ENCODE measurements at regions not wholly inside any gene's neighbourhood (a gene's known extent, or its start where the extent isn't known, plus 50 kb on each side); places are given as distances from the start of the nearest gene placed in this dataset.
A peak's percentile ranks its signal among the peaks of the same experiment; 100 is the strongest.

DNA sequence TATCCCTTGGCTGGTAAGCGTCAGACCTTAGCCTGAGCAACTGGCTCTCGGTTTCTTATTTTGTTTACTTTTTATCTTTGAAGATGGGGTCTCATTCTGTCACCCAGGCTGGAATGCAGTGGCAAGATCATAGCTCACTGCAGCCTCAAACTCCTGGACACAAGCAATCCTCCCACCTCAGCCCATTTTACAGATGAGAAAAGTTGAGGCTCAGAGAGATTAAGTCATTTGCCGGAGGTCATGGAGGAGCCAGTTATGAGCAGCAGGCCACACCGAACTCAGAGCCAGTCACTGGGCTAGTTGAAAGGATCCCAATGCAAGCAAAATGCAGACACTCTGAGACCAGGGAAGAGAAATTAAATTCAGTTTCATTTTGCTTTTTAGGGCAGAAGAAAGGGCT is 293.6 kb downstream of the SHQ1 start:
- H3K56ac ChIP-seq (ENCODE audit: low read length) = no peak overlapping the region

DNA sequence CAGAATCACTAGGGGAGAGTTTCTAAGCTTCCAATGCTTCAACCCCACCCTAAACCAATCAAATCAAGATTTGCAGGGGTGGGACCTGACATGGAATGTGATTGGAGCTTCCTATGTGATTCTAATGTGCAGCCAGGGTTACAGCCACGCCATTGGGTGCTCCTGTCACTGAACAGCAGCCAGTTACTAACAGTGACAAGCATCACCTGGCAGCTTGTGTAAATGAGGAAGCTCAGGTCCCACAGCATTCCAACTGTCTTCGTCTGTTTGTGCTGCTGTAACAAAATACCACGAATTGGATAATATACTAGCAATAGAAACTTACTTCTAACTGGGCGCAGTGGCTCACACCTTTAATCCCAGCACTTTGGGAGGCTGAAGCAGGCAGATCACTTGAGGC is 294.9 kb downstream of the SHQ1 start:
- H4K5ac ChIP-seq (ENCODE audit: low read length) = no peak overlapping the region
- no peaks in the 10 kb centered on the region for H3K79me2 ChIP-seq (ENCODE audit: control insufficient read depth, insufficient read depth, low read length)
- no peak overlapping the region for H2BK5ac ChIP-seq (ENCODE audit: low read length)
- no peak overlapping the region for H3K18ac ChIP-seq (ENCODE audit: low read length)
- H3K4me3 ChIP-seq (ENCODE audit: low read length) = no peak overlapping the region
- no peak overlapping the region for H3K4ac ChIP-seq (ENCODE audit: low read depth, low read length)
- no peaks in the 10 kb centered on the region for H3K27me3 ChIP-seq (ENCODE audit: insufficient read depth, low read length, poor library complexity)
- no peak for DNase-seq
- no peaks in the 10 kb centered on the region for H3K36me3 ChIP-seq (ENCODE audit: control insufficient read depth, insufficient read depth, low read length)
- no peak overlapping the region for H2AK5ac ChIP-seq (ENCODE audit: low read length)
- no peak overlapping the region for H4K8ac ChIP-seq (ENCODE audit: low read depth, low read length)
- no peaks in the 10 kb centered on the region for H3K4me1 ChIP-seq (ENCODE audit: control insufficient read depth, low read depth, low read length)
- H2BK120ac ChIP-seq (ENCODE audit: low read depth, low read length) = no peak overlapping the region
- H3K23ac ChIP-seq (ENCODE audit: low read length) = no peak overlapping the region
- H3K9ac ChIP-seq (ENCODE audit: low read length) = no peak overlapping the region
- H3K56ac ChIP-seq (ENCODE audit: low read length) = no peak overlapping the region
- H3K4me2 ChIP-seq (ENCODE audit: low read length) = no peak overlapping the region
- H3K27ac ChIP-seq (ENCODE audit: low read depth, low read length) = no peak overlapping the region
- H2BK15ac ChIP-seq (replicated peaks; ENCODE audit: low read depth) = no peak overlapping the region
- WGBS (ENCODE audit: extremely low coverage, insufficient coverage, low lambda C conversion rate) = no CpG with 5 or more reads among the region's 4 CpGs
- H3K79me1 ChIP-seq (ENCODE audit: low read length) = no peaks in the 10 kb centered on the region

More for the DNA sequence above, 293.6 kb downstream of the SHQ1 start:
- Histone ChIP-seq H2BK120ac (ENCODE audit: low read depth, low read length) (no peak overlapping the region), H2BK5ac (ENCODE audit: low read length) (no peak overlapping the region), H3K79me2 (ENCODE audit: control insufficient read depth, insufficient read depth, low read length) (no peaks in the 10 kb centered on the region), H3K4ac (ENCODE audit: low read depth, low read length) (no peak overlapping the region), H3K79me1 (ENCODE audit: low read length) (no peaks in the 10 kb centered on the region), H3K4me1 (ENCODE audit: control insufficient read depth, low read depth, low read length) (no peaks in the 10 kb centered on the region), H3K9ac (ENCODE audit: low read length) (no peak overlapping the region), H4K8ac (ENCODE audit: low read depth, low read length) (no peak overlapping the region), H3K23ac (ENCODE audit: low read length) (no peak overlapping the region), H2AK5ac (ENCODE audit: low read length) (no peak overlapping the region), H2BK15ac (replicated peaks; ENCODE audit: low read depth) (no peak overlapping the region), H3K27me3 (ENCODE audit: insufficient read depth, low read length, poor library complexity) (no peaks in the 10 kb centered on the region), H3K27ac (ENCODE audit: low read depth, low read length) (no peak overlapping the region), H4K5ac (ENCODE audit: low read length) (no peak overlapping the region), H3K36me3 (ENCODE audit: control insufficient read depth, insufficient read depth, low read length) (no peaks in the 10 kb centered on the region), H3K4me3 (ENCODE audit: low read length) (no peak overlapping the region), H3K4me2 (ENCODE audit: low read length) (no peak overlapping the region), H3K18ac (ENCODE audit: low read length) (no peak overlapping the region)
- DNase-seq = no peak
- WGBS (ENCODE audit: extremely low coverage, insufficient coverage, low lambda C conversion rate) = no CpG with 5 or more reads among the region's 4 CpGs

DNA sequence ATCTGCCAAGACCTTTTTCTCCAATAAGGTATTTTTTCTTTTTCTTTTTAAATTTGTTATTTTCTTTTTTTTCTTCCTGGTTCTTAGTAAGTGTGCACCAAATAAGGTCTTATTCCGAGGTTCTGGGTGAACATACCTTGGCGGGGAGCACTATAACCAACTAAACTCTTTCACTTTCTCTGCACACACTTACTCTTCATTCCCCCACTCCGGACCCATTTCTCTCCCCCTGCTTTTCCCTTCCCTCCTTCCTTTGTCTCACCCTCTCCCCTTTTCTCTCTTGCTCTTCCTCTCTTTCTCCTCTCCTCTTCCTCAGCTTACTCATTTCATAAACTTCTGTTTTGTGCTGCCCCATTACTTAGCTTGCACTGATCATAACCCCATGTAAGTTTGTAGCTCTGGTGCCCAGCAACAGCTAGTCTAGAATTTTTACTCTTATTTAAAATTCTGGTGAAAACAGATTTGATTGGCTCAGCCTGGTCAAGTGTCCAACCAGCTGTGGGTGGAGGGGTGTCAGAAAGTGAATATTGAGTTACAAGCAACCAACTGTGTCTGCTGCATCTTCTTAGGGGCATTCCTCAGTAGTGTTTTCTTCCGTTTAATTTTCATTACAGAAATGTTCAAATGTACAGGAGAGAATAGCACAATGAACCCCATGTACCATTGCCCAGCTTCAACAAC is 297.5 kb downstream of the SHQ1 start:
- no peak overlapping the region for H2BK5ac ChIP-seq (ENCODE audit: low read length)
- H2AK5ac ChIP-seq (ENCODE audit: low read length) = no peak overlapping the region
- H3K9ac ChIP-seq (ENCODE audit: low read length) = no peak overlapping the region
- H3K27me3 ChIP-seq (ENCODE audit: insufficient read depth, low read length, poor library complexity) = no peaks in the 10 kb centered on the region
- DNase-seq = no peak
- H3K18ac ChIP-seq (ENCODE audit: low read length) = no peak overlapping the region
- no peak overlapping the region for H2BK120ac ChIP-seq (ENCODE audit: low read depth, low read length)
- H3K4ac ChIP-seq (ENCODE audit: low read depth, low read length) = no peak overlapping the region
- H4K5ac ChIP-seq (ENCODE audit: low read length) = no peak overlapping the region
- no peaks in the 10 kb centered on the region for H3K4me1 ChIP-seq (ENCODE audit: control insufficient read depth, low read depth, low read length)
- no peak overlapping the region for H3K27ac ChIP-seq (ENCODE audit: low read depth, low read length)
- H3K79me1 ChIP-seq (ENCODE audit: low read length) = no peaks in the 10 kb centered on the region
- no peak overlapping the region for H4K8ac ChIP-seq (ENCODE audit: low read depth, low read length)
- H3K79me2 ChIP-seq (ENCODE audit: control insufficient read depth, insufficient read depth, low read length) = no peaks in the 10 kb centered on the region
- H3K36me3 ChIP-seq (ENCODE audit: control insufficient read depth, insufficient read depth, low read length) = no peaks in the 10 kb centered on the region
- H3K56ac ChIP-seq (ENCODE audit: low read length) = no peak overlapping the region
- H3K4me2 ChIP-seq (ENCODE audit: low read length) = no peak overlapping the region
- H2BK15ac ChIP-seq (replicated peaks; ENCODE audit: low read depth) = no peak overlapping the region
- H3K4me3 ChIP-seq (ENCODE audit: low read length) = no peak overlapping the region
- H3K23ac ChIP-seq (ENCODE audit: low read length) = no peak overlapping the region
- no CpG with 5 or more reads among the region's 4 CpGs for WGBS (ENCODE audit: extremely low coverage, insufficient coverage, low lambda C conversion rate)

DNA sequence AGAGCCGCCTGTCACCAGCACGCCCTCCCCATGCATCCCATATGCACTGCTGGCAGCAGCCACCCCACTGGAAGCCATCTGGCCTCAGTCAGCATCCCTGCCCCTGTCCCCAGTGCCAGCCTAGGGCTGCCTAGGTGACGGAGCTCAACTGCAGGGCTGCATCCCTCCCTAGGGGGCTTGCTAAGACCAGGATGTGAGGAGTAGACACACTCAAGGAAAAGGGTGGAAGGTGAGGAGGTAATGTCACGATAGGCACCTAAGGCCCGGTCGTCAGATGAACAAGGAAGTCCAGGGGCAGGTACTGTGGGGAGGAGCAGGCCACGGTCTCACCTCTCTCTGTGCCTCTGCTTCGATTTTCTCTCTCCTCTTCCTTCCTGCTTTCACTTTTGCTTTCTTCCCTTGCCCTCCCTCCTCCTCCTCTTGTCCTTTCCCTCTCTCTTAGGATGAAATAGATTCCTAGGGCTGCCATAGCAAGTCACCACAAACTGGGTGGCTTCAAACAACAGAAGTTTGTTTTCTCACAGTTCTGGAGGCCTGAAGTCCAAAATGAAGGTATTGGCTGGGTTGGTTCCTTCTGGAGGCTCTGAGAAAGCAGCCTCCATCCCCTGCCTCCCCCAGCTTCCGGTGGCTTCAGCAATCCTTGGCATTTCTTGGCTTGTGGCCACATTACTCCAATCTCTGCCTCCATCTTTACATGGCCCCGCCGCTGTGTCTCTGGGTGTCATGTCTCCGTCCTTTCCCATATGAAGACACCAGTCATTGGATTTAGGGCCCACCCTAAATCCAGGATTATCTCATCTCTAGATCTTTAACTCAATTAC is 298.3 kb downstream of the SHQ1 start:
- Histone ChIP-seq H4K8ac (ENCODE audit: low read depth, low read length) (no peak overlapping the region), H2BK120ac (ENCODE audit: low read depth, low read length) (no peak overlapping the region), H3K36me3 (ENCODE audit: control insufficient read depth, insufficient read depth, low read length) (no peaks in the 10 kb centered on the region), H3K23ac (ENCODE audit: low read length) (no peak overlapping the region), H3K4me1 (ENCODE audit: control insufficient read depth, low read depth, low read length) (no peaks in the 10 kb centered on the region), H3K4me2 (ENCODE audit: low read length) (no peak overlapping the region), H2AK5ac (ENCODE audit: low read length) (no peak overlapping the region), H3K79me1 (ENCODE audit: low read length) (no peaks in the 10 kb centered on the region), H3K18ac (ENCODE audit: low read length) (no peak overlapping the region), H3K79me2 (ENCODE audit: control insufficient read depth, insufficient read depth, low read length) (no peaks in the 10 kb centered on the region), H2BK15ac (replicated peaks; ENCODE audit: low read depth) (no peak overlapping the region), H3K27me3 (ENCODE audit: insufficient read depth, low read length, poor library complexity) (no peaks in the 10 kb centered on the region), H3K27ac (ENCODE audit: low read depth, low read length) (no peak overlapping the region), H3K4ac (ENCODE audit: low read depth, low read length) (no peak overlapping the region), H4K5ac (ENCODE audit: low read length) (no peak overlapping the region), H2BK5ac (ENCODE audit: low read length) (no peak overlapping the region), H3K9ac (ENCODE audit: low read length) (no peak overlapping the region), H3K56ac (ENCODE audit: low read length) (peak overlapping the region; percentile 15), H3K4me3 (ENCODE audit: low read length) (no peak overlapping the region)
- DNase-seq = no peak
- no CpG with 5 or more reads among the region's 12 CpGs for WGBS (ENCODE audit: extremely low coverage, insufficient coverage, low lambda C conversion rate)

DNA sequence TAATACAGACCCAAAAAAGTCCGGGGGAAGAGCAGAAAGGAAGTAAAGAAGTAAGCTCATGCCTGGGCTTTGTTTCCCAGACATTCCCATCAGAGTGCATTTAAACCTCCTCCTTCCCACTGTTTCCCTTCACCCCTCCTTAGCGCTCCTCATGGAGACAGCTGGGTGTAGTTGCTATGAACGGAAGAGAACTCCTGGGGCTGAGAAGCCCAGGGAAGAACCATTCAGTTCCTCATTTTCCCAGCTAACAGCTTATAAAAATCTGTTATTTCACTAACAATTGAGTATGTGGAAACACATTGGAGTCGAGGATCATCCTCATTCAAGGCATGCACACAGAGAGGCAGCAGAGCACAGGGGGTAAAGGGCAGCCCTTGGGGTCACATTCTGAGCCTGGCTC is 299.3 kb downstream of the SHQ1 start:
- no peak overlapping the region for H3K27ac ChIP-seq (ENCODE audit: low read depth, low read length)
- H3K27me3 ChIP-seq (ENCODE audit: insufficient read depth, low read length, poor library complexity) = no peaks in the 10 kb centered on the region
- no peaks in the 10 kb centered on the region for H3K36me3 ChIP-seq (ENCODE audit: control insufficient read depth, insufficient read depth, low read length)
- H3K4ac ChIP-seq (ENCODE audit: low read depth, low read length) = no peak overlapping the region
- no peak overlapping the region for H2BK120ac ChIP-seq (ENCODE audit: low read depth, low read length)
- H2AK5ac ChIP-seq (ENCODE audit: low read length) = no peak overlapping the region
- DNase-seq = no peak
- H3K23ac ChIP-seq (ENCODE audit: low read length) = no peak overlapping the region
- H4K8ac ChIP-seq (ENCODE audit: low read depth, low read length) = no peak overlapping the region
- no peak overlapping the region for H3K9ac ChIP-seq (ENCODE audit: low read length)
- no peaks in the 10 kb centered on the region for H3K4me1 ChIP-seq (ENCODE audit: control insufficient read depth, low read depth, low read length)
- H3K4me2 ChIP-seq (ENCODE audit: low read length) = no peak overlapping the region
- H3K79me1 ChIP-seq (ENCODE audit: low read length) = no peaks in the 10 kb centered on the region
- no peak overlapping the region for H3K4me3 ChIP-seq (ENCODE audit: low read length)
- no peak overlapping the region for H4K5ac ChIP-seq (ENCODE audit: low read length)
- no peak overlapping the region for H3K18ac ChIP-seq (ENCODE audit: low read length)
- H3K56ac ChIP-seq (ENCODE audit: low read length) = no peak overlapping the region
- H2BK15ac ChIP-seq (replicated peaks; ENCODE audit: low read depth) = no peak overlapping the region
- WGBS (ENCODE audit: extremely low coverage, insufficient coverage, low lambda C conversion rate) = no CpG with 5 or more reads among the region's 4 CpGs
- no peaks in the 10 kb centered on the region for H3K79me2 ChIP-seq (ENCODE audit: control insufficient read depth, insufficient read depth, low read length)
- no peak overlapping the region for H2BK5ac ChIP-seq (ENCODE audit: low read length)

All from mesendoderm (in vitro differentiated cells).